ENCODE measurements at regions not wholly inside any gene's neighbourhood (a gene's known extent, or its start where the extent isn't known, plus 50 kb on each side); places are given as distances from the start of the nearest gene placed in this dataset.
"Not testable (repeated sequence)": the region's sequence is repeated elsewhere in the genome, so short reads cannot be mapped to it uniquely, and the experiment has no call there.

- H3K27ac ChIP-seq (ENCODE audit: low read depth, low read length); H3K36me3 ChIP-seq (ENCODE audit: control insufficient read depth in 1 of 2, insufficient read depth in 2 of 2, low read length in 2 of 2); H3K27me3 ChIP-seq (ENCODE audit: control insufficient read depth in 1 of 2, insufficient read depth in 2 of 2, low read length in 2 of 2); H3K9ac ChIP-seq (ENCODE audit: low read depth in 1 of 2, low read length in 2 of 2); H3K4me3 ChIP-seq (ENCODE audit: low read depth in 1 of 2, low read length in 2 of 2); H3K4me1 ChIP-seq (ENCODE audit: control insufficient read depth in 1 of 2, insufficient read depth in 2 of 2, low read length in 2 of 2); H3K9me3 ChIP-seq (ENCODE audit: control insufficient read depth in 1 of 2, low read length in 2 of 2): not testable (repeated sequence)
Observed at GRCh38 chr10:117430535-117430934, 55.3 kb upstream of the PDZD8 start.

GRCh38 chr10:117429643-117430265, 54.5 kb upstream of the PDZD8 start:
- Histone ChIP-seq H3K4me1 (ENCODE audit: control insufficient read depth in 1 of 2, insufficient read depth in 2 of 2, low read length in 2 of 2) (no peaks in the 10 kb centered on the region), H3K27ac (ENCODE audit: low read depth, low read length) (no peak overlapping the region), H3K9me3 (ENCODE audit: control insufficient read depth in 1 of 2, low read length in 2 of 2) (no peaks in the 10 kb centered on the region), H3K36me3 (ENCODE audit: control insufficient read depth in 1 of 2, insufficient read depth in 2 of 2, low read length in 2 of 2) (no peaks in the 10 kb centered on the region), H3K4me3 (ENCODE audit: low read depth in 1 of 2, low read length in 2 of 2) (no peak overlapping the region), H3K9ac (ENCODE audit: low read depth in 1 of 2, low read length in 2 of 2) (no peak overlapping the region), H3K27me3 (ENCODE audit: control insufficient read depth in 1 of 2, insufficient read depth in 2 of 2, low read length in 2 of 2) (peaks cover 0 to 4% of the 10 kb centered on the region in 2 donors)

- Histone ChIP-seq H3K4me3 (ENCODE audit: low read depth in 1 of 2, low read length in 2 of 2) (no peak overlapping the region), H3K4me1 (ENCODE audit: control insufficient read depth in 1 of 2, insufficient read depth in 2 of 2, low read length in 2 of 2) (no peaks in the 10 kb centered on the region), H3K9ac (ENCODE audit: low read depth in 1 of 2, low read length in 2 of 2) (no peak overlapping the region), H3K27me3 (ENCODE audit: control insufficient read depth in 1 of 2, insufficient read depth in 2 of 2, low read length in 2 of 2) (peaks cover 0 to 4% of the 10 kb centered on the region in 2 donors), H3K27ac (ENCODE audit: low read depth, low read length) (no peak overlapping the region), H3K36me3 (ENCODE audit: control insufficient read depth in 1 of 2, insufficient read depth in 2 of 2, low read length in 2 of 2) (no peaks in the 10 kb centered on the region), H3K9me3 (ENCODE audit: control insufficient read depth in 1 of 2, low read length in 2 of 2) (no peaks in the 10 kb centered on the region)
Observed at GRCh38 chr10:117427356-117427755, 52.1 kb upstream of the PDZD8 start.

- Histone ChIP-seq H3K4me3 (ENCODE audit: low read depth in 1 of 2, low read length in 2 of 2) (no peak overlapping the region), H3K9ac (ENCODE audit: low read depth in 1 of 2, low read length in 2 of 2) (no peak overlapping the region), H3K36me3 (ENCODE audit: control insufficient read depth in 1 of 2, insufficient read depth in 2 of 2, low read length in 2 of 2) (no peaks in the 10 kb centered on the region), H3K27me3 (ENCODE audit: control insufficient read depth in 1 of 2, insufficient read depth in 2 of 2, low read length in 2 of 2) (no peaks in the 10 kb centered on the region), H3K9me3 (ENCODE audit: control insufficient read depth in 1 of 2, low read length in 2 of 2) (no peaks in the 10 kb centered on the region), H3K4me1 (ENCODE audit: control insufficient read depth in 1 of 2, insufficient read depth in 2 of 2, low read length in 2 of 2) (no peaks in the 10 kb centered on the region), H3K27ac (ENCODE audit: low read depth, low read length) (no peak overlapping the region)
Observed at GRCh38 chr10:117425974-117426566, 50.8 kb upstream of the PDZD8 start.

GRCh38 chr10:117424883-117425649, 49.8 kb upstream of the PDZD8 start:
- Histone ChIP-seq H3K36me3 (ENCODE audit: control insufficient read depth in 1 of 2, insufficient read depth in 2 of 2, low read length in 2 of 2) (no peaks in the 10 kb centered on the region), H3K9ac (ENCODE audit: low read depth in 1 of 2, low read length in 2 of 2) (no peak overlapping the region), H3K27me3 (ENCODE audit: control insufficient read depth in 1 of 2, insufficient read depth in 2 of 2, low read length in 2 of 2) (no peaks in the 10 kb centered on the region), H3K27ac (ENCODE audit: low read depth, low read length) (no peak overlapping the region), H3K9me3 (ENCODE audit: control insufficient read depth in 1 of 2, low read length in 2 of 2) (no peaks in the 10 kb centered on the region), H3K4me1 (ENCODE audit: control insufficient read depth in 1 of 2, insufficient read depth in 2 of 2, low read length in 2 of 2) (no peaks in the 10 kb centered on the region), H3K4me3 (ENCODE audit: low read depth in 1 of 2, low read length in 2 of 2) (no peak overlapping the region)

All from duodenal mucosa (tissue), 2 donors.